MM.1S (cell line): ENCODE measurements at regions not wholly inside any gene's neighbourhood (a gene's known extent, or its start where the extent isn't known, plus 50 kb on each side); places are given as distances from the start of the nearest gene placed in this dataset.

Experiments
- CTCF ChIP-seq: fragments of 300-600 bp; sonication (generic); IDR thresholded peaks from 2 replicates; pipeline ENCODE4 v1.5.1; 2016; ENCODE audit warnings: antibody characterized with exemption, low read length, mixed read lengths
- EZH2 ChIP-seq: fragments of 300-600 bp; sonication (generic); optimal IDR thresholded peaks from 2 replicates; pipeline ENCODE3; 2017; ENCODE audit warnings: low read depth, mild to moderate bottlenecking, antibody characterized with exemption, low read length, mixed read lengths
- EZH2phosphoT487 ChIP-seq: fragments of 300-600 bp; sonication (generic); IDR thresholded peaks from 2 replicates; pipeline ENCODE4 v1.6.1; 2018; ENCODE audit warnings: antibody characterized with exemption, low read length

GRCh38 chr12:127119600-127120140 lies 1147.3 kb upstream of the TMEM132C start:
- TF ChIP-seq CTCF (no peak), EZH2 (no peak), EZH2phosphoT487 (no peak)
